ENCODE measurements at regions not wholly inside any gene's neighbourhood (a gene's known extent, or its start where the extent isn't known, plus 50 kb on each side); places are given as distances from the start of the nearest gene placed in this dataset.

DNA sequence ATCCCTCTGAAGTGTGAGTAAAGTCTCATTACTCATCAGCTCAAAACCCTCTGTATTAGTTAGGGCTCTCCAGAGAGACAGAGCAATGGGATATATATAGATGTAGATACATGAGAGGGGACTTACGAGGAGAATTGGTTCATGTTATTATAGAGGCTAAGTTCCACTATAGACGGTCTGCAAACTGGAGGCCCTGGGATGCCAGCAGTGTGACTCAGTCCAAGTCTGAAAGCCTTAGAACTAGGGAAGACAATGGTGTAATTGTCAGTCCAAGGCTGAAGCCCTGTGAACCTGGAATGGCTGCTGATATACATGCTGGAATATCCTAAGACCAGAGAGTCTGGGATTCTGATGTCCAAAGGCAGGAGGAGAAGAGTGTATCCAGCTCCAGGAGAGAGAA, 57.3 kb upstream of the CEP83 start:
- peak; percentile 44 for DNase-seq (ENCODE audit: low read depth)

DNA sequence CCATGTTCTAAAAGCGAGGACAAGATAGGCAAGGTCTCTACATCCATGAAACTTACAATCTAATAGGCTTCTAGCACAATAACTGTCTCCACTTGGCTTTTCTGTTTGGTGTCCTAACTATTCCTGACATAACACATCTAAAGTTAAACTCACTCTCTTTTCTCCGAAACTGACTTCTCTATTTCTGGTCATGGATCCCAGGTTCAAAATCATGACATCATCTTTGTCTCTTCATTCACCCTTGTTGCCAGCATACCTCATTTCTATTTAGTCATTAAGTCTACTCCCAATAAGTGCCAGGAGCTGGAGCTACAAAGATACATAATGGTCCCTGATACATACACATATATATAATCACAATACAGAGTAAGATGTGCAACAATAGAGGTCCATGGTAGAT, 53.9 kb upstream of the CEP83 start:
- no peak for DNase-seq (ENCODE audit: low read depth)

GRCh38 chr12:94511506-94511905, 51.8 kb upstream of the CEP83 start:
- DNase-seq (ENCODE audit: low read depth), result no peak

DNA sequence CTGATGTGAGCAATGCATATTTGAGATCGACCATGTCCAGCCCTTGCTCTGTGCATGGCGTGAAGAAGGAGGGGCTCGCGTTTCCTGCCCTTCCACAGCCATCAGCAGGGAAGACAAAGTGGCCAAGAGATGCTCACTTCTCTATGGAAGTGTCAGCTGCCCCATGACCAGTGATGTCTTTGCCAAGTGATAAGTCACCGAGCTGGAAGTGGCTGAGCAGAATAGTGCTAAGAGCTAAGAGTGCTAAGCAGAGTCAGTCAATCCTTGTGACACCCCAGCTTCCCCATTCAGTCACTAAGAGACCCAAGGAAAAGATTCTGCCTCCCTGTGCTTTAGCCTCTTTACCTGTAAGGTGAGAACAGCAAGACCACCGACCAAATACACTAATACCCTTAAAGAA, 50.5 kb upstream of the CEP83 start:
- DNase-seq (ENCODE audit: low read depth), result no peak

Data from iris pigment epithelial cell (primary cell).